K562 (cell line): ENCODE measurements at regions not wholly inside any gene's neighbourhood (a gene's known extent, or its start where the extent isn't known, plus 50 kb on each side); places are given as distances from the start of the nearest gene placed in this dataset.

Experiments
- ATAC-seq: fragments of 200-7000 bp; cut with Tn5 transposase; 3 replicates; pipeline ENCODE4 v1.9.1; 2020; ENCODE audit warnings: moderate library complexity
- BruUV-seq: library from RNA; stranded (reverse); fragments of 400-500 nt; replicated peaks from 2 replicates; lab custom pipeline; 2021; lab: Mats Ljungman, UMichigan
- CTCF ChIA-PET: fragments of 300-600 bp; formaldehyde crosslinking; extraction: SDS; loops from one replicate; lab custom pipeline; 2021; ENCODE audit warnings: low intra/inter-chr PET ratio; lab: Yijun Ruan, JAX
- POLR2A ChIA-PET: fragments of 300-600, 350-650 bp; sonication (Branson Sonifier 250); formaldehyde crosslinking; extraction: SDS; loops from one replicate; lab custom pipeline; 2021; ENCODE audit warnings: antibody characterized with exemption, inconsistent platforms; lab: Yijun Ruan, JAX
- DNase-seq, 4 experiments: peaks; one replicate each; pipeline versions ENCODE4 v3.0.0 to v3.0.0-alpha.2; 2011 to 2018; ENCODE audit warnings: low spot score in 3 of 4, mixed read lengths in 3 of 4; ENCODE audit errors: extremely low read depth in 1 of 4
- FAIRE-seq: peaks from 2 replicates; lab custom pipeline; 2011; peaks lifted over from hg19 to GRCh38; lab: Jason Lieb, UNC
- H2AFZ ChIP-seq: 2 replicates; pipeline ENCODE4 v1.6.0; 2011; ENCODE audit warnings: low read depth, low read length, control low read depth, inconsistent platforms
- H3K27ac ChIP-seq: fragments of 200-600 bp; 3 replicates; pipeline ENCODE4 v1.8.0; 2011; ENCODE audit warnings: low read depth, mild to moderate bottlenecking, control low read depth, inconsistent platforms, low read length, moderate library complexity, mixed read lengths; ENCODE audit errors: extremely low read depth
- H3K27me3 ChIP-seq, 2 experiments: fragments of 300-600 bp in 1 of 2; 2 replicates in 1 of 2; 3 replicates in 1 of 2; pipeline versions ENCODE4 v1.6.0 to v1.8.0; 2011; ENCODE audit warnings: inconsistent platforms in 2 of 2, low read length in 2 of 2, mild to moderate bottlenecking in 1 of 2, mixed read lengths in 1 of 2, moderate library complexity in 1 of 2; ENCODE audit not compliant: control insufficient read depth in 2 of 2, insufficient read depth in 2 of 2
- H3K36me3 ChIP-seq: fragments of 300-600 bp; 3 replicates; pipeline ENCODE4 v1.8.0; 2011; ENCODE audit warnings: mild to moderate bottlenecking, low read length, inconsistent platforms; ENCODE audit not compliant: control insufficient read depth, insufficient read depth
- H3K4me1 ChIP-seq, 2 experiments: fragments of 200-600 bp in 1 of 2; replicated peaks in 1 of 2; 2 replicates in 1 of 2; 3 replicates in 1 of 2; pipeline versions ENCODE4 v1.5.1 to v1.8.0; 2011; ENCODE audit warnings: inconsistent platforms in 2 of 2, low read length in 2 of 2, mild to moderate bottlenecking in 1 of 2, mixed read lengths in 1 of 2, moderate library complexity in 1 of 2; ENCODE audit not compliant: control insufficient read depth in 2 of 2, insufficient read depth in 2 of 2
- H3K4me2 ChIP-seq: 2 replicates; pipeline ENCODE4 v1.6.1; 2011; ENCODE audit warnings: low read length, control low read depth, inconsistent platforms, mixed read lengths; ENCODE audit not compliant: insufficient read depth
- H3K4me3 ChIP-seq: fragments of 200-600 bp; sonication (generic), shearing (Covaris generic); 2 replicates; pipeline ENCODE4 v1.5.1; 2016; ENCODE audit warnings: control low read depth, inconsistent platforms
- H3K79me2 ChIP-seq: fragments of 200-600 bp; 3 replicates; pipeline ENCODE4 v1.8.0; 2011; ENCODE audit warnings: low read length, inconsistent platforms; ENCODE audit not compliant: control insufficient read depth, insufficient read depth
- H3K9ac ChIP-seq, 2 experiments: 2 replicates each; pipeline versions ENCODE4 v1.6.0 to v1.6.1; 2011; ENCODE audit warnings: low read depth in 2 of 2, low read length in 2 of 2, control low read depth in 1 of 2, inconsistent platforms in 1 of 2, mild to moderate bottlenecking in 1 of 2, mixed read lengths in 1 of 2; ENCODE audit not compliant: insufficient read depth in 1 of 2
- H3K9me1 ChIP-seq: one replicate; pipeline ENCODE4 v1.6.0; 2011; ENCODE audit warnings: inconsistent platforms, mild to moderate bottlenecking, low read length, moderate library complexity; ENCODE audit not compliant: control insufficient read depth, insufficient read depth
- H3K9me3 ChIP-seq: replicated peaks from 2 replicates; pipeline ENCODE4 v1.5.1; 2011; ENCODE audit warnings: low read depth, low read length, inconsistent platforms; ENCODE audit not compliant: control insufficient read depth, insufficient read depth
- H4K20me1 ChIP-seq: replicated peaks from 2 replicates; pipeline ENCODE4 v1.6.1; 2011; ENCODE audit warnings: low read length, inconsistent platforms, mixed read lengths; ENCODE audit not compliant: control insufficient read depth, insufficient read depth
- ARHGAP35 ChIP-seq: fragments of 450-650 bp; IDR thresholded peaks from 2 replicates; pipeline ENCODE4 v1.6.1; 2018; ENCODE audit not compliant: partially characterized antibody
- ARID2 ChIP-seq: fragments of 450-650 bp; IDR thresholded peaks from 2 replicates; pipeline ENCODE4 v1.6.1; 2017; ENCODE audit warnings: antibody characterized with exemption, mild to moderate bottlenecking
- CCAR2 ChIP-seq: fragments of 200-400 bp; formaldehyde crosslinking; IDR thresholded peaks from 2 replicates; pipeline ENCODE4 v1.6.1; 2017; ENCODE audit warnings: mild to moderate bottlenecking, low read depth, low read length
- EP400 ChIP-seq: fragments of 450-650 bp; IDR thresholded peaks from 2 replicates; pipeline ENCODE4 v1.6.1; 2017; ENCODE audit warnings: antibody characterized with exemption, mild to moderate bottlenecking, moderate library complexity
- HMGN3 ChIP-seq: IDR thresholded peaks from 2 replicates; pipeline ENCODE4 v1.6.1; 2011; ENCODE audit warnings: borderline replicate concordance, low read depth, mild to moderate bottlenecking, mixed read lengths, low read length; ENCODE audit not compliant: insufficient read length; ENCODE audit errors: extremely low read depth
- HNRNPL ChIP-seq: fragments of 200-400 bp; formaldehyde crosslinking; IDR thresholded peaks from 2 replicates; pipeline ENCODE4 v1.6.1; 2017; ENCODE audit warnings: low read depth, mild to moderate bottlenecking, low read length
- MAFG ChIP-seq: fragments of 450-650 bp; conservative IDR thresholded peaks from 2 replicates; pipeline ENCODE4 v1.6.1; 2016; ENCODE audit warnings: missing genetic modification characterization, missing compliant biosample characterization
- NFXL1 ChIP-seq: fragments of 450-650 bp; formaldehyde crosslinking; IDR thresholded peaks from 2 replicates; pipeline ENCODE4 v1.4.0; 2021; ENCODE audit warnings: mild to moderate bottlenecking
- NFYB ChIP-seq: IDR thresholded peaks from 2 replicates; pipeline ENCODE4 v1.6.1; 2011; ENCODE audit warnings: mild to moderate bottlenecking, moderate library complexity; ENCODE audit not compliant: insufficient read length; ENCODE audit errors: extremely low read depth
- PML ChIP-seq: IDR thresholded peaks from 2 replicates; pipeline ENCODE4 v1.6.1; 2012; ENCODE audit warnings: low read length, inconsistent platforms
- POLR2A ChIP-seq: fragments of 450-650 bp; conservative IDR thresholded peaks from 2 replicates; pipeline ENCODE4 v1.6.1; 2016
- ZNF165 ChIP-seq: fragments of 250-450 bp; sonication (Bioruptor Pico); IDR thresholded peaks from 2 replicates; pipeline ENCODE4 v1.4.0; 2020; ENCODE audit warnings: borderline replicate concordance
- ZNF324 ChIP-seq: fragments of 250-450 bp; sonication (Bioruptor Pico); IDR thresholded peaks from 2 replicates; pipeline ENCODE4 v1.4.0; 2020; ENCODE audit warnings: mild to moderate bottlenecking
- ZNF589 ChIP-seq: fragments of 200-800 bp; sonication (Bioruptor generic); IDR thresholded peaks from 2 replicates; pipeline ENCODE4 v1.6.1; 2016; ENCODE audit warnings: low read depth, missing genetic modification characterization, missing compliant biosample characterization
- ZNF830 ChIP-seq: fragments of 250-450 bp; sonication (Bioruptor Pico); IDR thresholded peaks from 2 replicates; pipeline ENCODE4 v1.5.0; 2021; ENCODE audit warnings: mild to moderate bottlenecking
- WGBS: fragments of 100-300 bp; shearing (Covaris generic); methylation state at CpG from one replicate; pipeline ENCODE4 v1.1.6; 2016; ENCODE audit warnings: low coverage, mixed read lengths; ENCODE audit not compliant: insufficient coverage; ENCODE audit errors: missing lambda C conversion rate; 5-methylcytosine and 5-hydroxymethylcytosine counted together
- in situ Hi-C: fragments of 300-500 bp; cut with MboI; formaldehyde crosslinking; loops from 4 replicates; pipeline ENCODE4 v1.15.0; 2018; ENCODE audit warnings: inconsistent platforms, mixed read lengths
- intact Hi-C: fragments of 100-400 bp; cut with micrococcal nuclease; formaldehyde crosslinking; loops from 2 replicates; pipeline ENCODE4 v1.14.2; 2022
- TF ChIP-seq, protein P1 (sequence below): fragments of 250-450 bp; sonication (Bioruptor Pico); IDR thresholded peaks from 2 replicates; pipeline ENCODE4 v1.9.0; 2021; ENCODE audit warnings: mild to moderate bottlenecking
- TF ChIP-seq, protein P2 (sequence below): sonication (generic); formaldehyde crosslinking; IDR thresholded peaks from 2 replicates; pipeline ENCODE4 v1.9.0; 2022; ENCODE audit warnings: mild to moderate bottlenecking, missing genetic modification reagents
- TF ChIP-seq, protein P3 (sequence below), 3 experiments: fragments of 200-800 bp in 1 of 3; fragments of 250-450 bp in 1 of 3; fragments of 450-650 bp in 1 of 3; sonication (Bioruptor Pico) in 1 of 3; sonication (Bioruptor generic) in 1 of 3; formaldehyde crosslinking in 1 of 3; IDR thresholded peaks; 2 replicates each; pipeline versions ENCODE4 v1.6.1 to v1.8.0; 2016 to 2022; ENCODE audit warnings: mild to moderate bottlenecking in 2 of 3, missing genetic modification characterization in 2 of 3, missing compliant biosample characterization in 1 of 3, moderate library complexity in 1 of 3
- TF ChIP-seq, protein P4 (sequence below): fragments of 450-650 bp; IDR thresholded peaks from 2 replicates; pipeline ENCODE4 v1.6.1; 2016; ENCODE audit warnings: antibody characterized with exemption

DNA sequence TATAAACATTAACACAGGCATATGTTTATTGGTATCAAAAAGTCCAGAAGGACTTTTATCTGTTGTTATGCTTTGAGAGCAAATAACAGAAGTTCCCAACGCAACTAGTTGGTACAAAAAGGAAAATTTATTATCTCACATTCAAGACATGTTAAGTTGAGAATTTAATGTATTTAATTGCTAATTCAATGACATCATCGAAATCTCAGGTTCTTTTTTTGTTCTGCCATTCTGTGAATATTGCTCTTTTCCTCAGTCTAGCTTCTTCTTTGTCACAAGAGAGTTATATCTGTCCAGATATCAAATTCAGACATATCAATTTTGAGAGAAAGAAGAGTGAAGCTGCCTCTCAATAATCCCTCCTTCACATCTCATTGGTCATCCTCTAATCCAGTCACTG is 307.6 kb upstream of the PCSK5 start:
- no peaks in the 10 kb centered on the region for H3K4me1 ChIP-seq
- no peak for ATAC-seq
- H4K20me1 ChIP-seq, result no peaks in the 10 kb centered on the region
- H3K27ac ChIP-seq, result no peak overlapping the region
- no peak for DNase-seq
- H2AFZ ChIP-seq, result no peak overlapping the region
- BruUV-seq, result no TSS peak
- WGBS, result 0% methylated on average over 2 of the region's 2 CpGs
- POLR2A ChIA-PET, result no interaction called here
- no peak overlapping the region for H3K4me2 ChIP-seq
- in situ Hi-C loops, result no loop called here
- H3K9me1 ChIP-seq, result no peaks in the 10 kb centered on the region
- CTCF ChIA-PET, result no interaction called here
- FAIRE-seq, result no peak
- H3K27me3 ChIP-seq, result no peaks in the 10 kb centered on the region
- TF ChIP-seq ARID2, result no peak
- no peak for TF ChIP-seq ZNF324 (CRISPR knock-in tag)
- no peak for TF ChIP-seq HMGN3
- TF ChIP-seq PML, result no peak
- TF ChIP-seq ZNF830 (CRISPR knock-in tag), result no peak
- TF ChIP-seq CCAR2, result no peak
- no peak for TF ChIP-seq NFYB
- TF ChIP-seq, protein P1, sequence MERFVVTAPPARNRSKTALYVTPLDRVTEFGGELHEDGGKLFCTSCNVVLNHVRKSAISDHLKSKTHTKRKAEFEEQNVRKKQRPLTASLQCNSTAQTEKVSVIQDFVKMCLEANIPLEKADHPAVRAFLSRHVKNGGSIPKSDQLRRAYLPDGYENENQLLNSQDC (CRISPR knock-in tag), result no peak
- TF ChIP-seq, protein P2, sequence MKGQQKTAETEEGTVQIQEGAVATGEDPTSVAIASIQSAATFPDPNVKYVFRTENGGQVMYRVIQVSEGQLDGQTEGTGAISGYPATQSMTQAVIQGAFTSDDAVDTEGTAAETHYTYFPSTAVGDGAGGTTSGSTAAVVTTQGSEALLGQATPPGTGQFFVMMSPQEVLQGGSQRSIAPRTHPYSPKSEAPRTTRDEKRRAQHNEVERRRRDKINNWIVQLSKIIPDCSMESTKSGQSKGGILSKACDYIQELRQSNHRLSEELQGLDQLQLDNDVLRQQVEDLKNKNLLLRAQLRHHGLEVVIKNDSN (CRISPR knock-in tag), result no peak
- no peak for TF ChIP-seq NFXL1 (CRISPR knock-in tag)
- TF ChIP-seq EP400, result no peak
- TF ChIP-seq POLR2A, result no peak
- TF ChIP-seq HNRNPL, result no peak
- TF ChIP-seq ZNF589 (CRISPR knock-in tag), result no peak
- TF ChIP-seq ARHGAP35, result no peak
- no peak for TF ChIP-seq ZNF165
- no peak for TF ChIP-seq MAFG (tag)
- TF ChIP-seq, protein P3, sequence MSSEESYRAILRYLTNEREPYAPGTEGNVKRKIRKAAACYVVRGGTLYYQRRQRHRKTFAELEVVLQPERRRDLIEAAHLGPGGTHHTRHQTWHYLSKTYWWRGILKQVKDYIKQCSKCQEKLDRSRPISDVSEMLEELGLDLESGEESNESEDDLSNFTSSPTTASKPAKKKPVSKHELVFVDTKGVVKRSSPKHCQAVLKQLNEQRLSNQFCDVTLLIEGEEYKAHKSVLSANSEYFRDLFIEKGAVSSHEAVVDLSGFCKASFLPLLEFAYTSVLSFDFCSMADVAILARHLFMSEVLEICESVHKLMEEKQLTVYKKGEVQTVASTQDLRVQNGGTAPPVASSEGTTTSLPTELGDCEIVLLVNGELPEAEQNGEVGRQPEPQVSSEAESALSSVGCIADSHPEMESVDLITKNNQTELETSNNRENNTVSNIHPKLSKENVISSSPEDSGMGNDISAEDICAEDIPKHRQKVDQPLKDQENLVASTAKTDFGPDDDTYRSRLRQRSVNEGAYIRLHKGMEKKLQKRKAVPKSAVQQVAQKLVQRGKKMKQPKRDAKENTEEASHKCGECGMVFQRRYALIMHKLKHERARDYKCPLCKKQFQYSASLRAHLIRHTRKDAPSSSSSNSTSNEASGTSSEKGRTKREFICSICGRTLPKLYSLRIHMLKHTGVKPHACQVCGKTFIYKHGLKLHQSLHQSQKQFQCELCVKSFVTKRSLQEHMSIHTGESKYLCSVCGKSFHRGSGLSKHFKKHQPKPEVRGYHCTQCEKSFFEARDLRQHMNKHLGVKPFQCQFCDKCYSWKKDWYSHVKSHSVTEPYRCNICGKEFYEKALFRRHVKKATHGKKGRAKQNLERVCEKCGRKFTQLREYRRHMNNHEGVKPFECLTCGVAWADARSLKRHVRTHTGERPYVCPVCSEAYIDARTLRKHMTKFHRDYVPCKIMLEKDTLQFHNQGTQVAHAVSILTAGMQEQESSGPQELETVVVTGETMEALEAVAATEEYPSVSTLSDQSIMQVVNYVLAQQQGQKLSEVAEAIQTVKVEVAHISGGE (CRISPR knock-in tag; IDR thresholded peaks at IDR 0.05), result no peak
- TF ChIP-seq, protein P4, sequence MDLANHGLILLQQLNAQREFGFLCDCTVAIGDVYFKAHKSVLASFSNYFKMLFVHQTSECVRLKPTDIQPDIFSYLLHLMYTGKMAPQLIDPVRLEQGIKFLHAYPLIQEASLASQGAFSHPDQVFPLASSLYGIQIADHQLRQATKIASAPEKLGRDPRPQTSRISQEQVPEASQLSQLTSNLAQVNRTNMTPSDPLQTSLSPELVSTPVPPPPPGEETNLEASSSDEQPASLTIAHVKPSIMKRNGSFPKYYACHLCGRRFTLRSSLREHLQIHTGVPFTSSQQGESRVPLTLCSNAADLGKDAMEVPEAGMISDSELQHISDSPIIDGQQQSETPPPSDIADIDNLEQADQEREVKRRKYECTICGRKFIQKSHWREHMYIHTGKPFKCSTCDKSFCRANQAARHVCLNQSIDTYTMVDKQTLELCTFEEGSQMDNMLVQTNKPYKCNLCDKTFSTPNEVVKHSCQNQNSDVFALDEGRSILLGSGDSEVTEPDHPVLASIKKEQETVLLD, result no peak
- H3K9ac ChIP-seq, result no peak overlapping the region
- no peaks in the 10 kb centered on the region for H3K9me3 ChIP-seq
- H3K36me3 ChIP-seq, result no peaks in the 10 kb centered on the region
- H3K4me3 ChIP-seq, result no peak overlapping the region
- intact Hi-C loops, result no loop called here
- no peaks in the 10 kb centered on the region for H3K79me2 ChIP-seq
